ENCODE measurements at regions not wholly inside any gene's neighbourhood (a gene's known extent, or its start where the extent isn't known, plus 50 kb on each side); places are given as distances from the start of the nearest gene placed in this dataset.

DNA sequence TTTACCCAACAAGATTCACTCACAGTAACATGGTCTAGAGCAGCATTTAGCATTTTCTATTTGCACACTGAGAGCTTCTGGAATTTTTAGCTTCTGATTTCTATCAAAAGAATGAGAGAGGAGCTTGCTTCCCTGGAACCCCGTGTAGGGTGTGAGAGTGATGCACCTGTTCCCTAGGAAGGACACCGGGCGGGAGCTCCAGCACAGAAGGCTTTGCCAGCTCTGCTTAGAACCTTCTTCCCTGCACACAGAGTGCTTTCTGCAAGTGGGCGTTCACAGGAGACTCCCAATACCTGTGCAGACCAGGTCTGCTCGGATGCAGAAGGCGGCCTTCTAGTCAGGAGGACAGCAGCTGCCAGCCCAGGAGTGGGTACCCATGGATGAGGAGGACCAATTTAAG lies 217.3 kb downstream of the TBXT start:
- no peaks in the 10 kb centered on the region for H3K9me3 ChIP-seq (ENCODE audit: control insufficient read depth, insufficient read depth, low read depth, low read length)
- no peak overlapping the region for H3K4me3 ChIP-seq (ENCODE audit: low read depth in 2 of 2, low read length in 2 of 2)
- DNase-seq (ENCODE audit: low read depth, low spot score) (no peak), ATAC-seq (no peak)
- H3K27me3 ChIP-seq (ENCODE audit: control insufficient read depth, insufficient read depth, low read length) = peaks cover 4% of the 10 kb centered on the region; the same call in 1 of the 2 replicates
- TF ChIP-seq, protein P1, sequence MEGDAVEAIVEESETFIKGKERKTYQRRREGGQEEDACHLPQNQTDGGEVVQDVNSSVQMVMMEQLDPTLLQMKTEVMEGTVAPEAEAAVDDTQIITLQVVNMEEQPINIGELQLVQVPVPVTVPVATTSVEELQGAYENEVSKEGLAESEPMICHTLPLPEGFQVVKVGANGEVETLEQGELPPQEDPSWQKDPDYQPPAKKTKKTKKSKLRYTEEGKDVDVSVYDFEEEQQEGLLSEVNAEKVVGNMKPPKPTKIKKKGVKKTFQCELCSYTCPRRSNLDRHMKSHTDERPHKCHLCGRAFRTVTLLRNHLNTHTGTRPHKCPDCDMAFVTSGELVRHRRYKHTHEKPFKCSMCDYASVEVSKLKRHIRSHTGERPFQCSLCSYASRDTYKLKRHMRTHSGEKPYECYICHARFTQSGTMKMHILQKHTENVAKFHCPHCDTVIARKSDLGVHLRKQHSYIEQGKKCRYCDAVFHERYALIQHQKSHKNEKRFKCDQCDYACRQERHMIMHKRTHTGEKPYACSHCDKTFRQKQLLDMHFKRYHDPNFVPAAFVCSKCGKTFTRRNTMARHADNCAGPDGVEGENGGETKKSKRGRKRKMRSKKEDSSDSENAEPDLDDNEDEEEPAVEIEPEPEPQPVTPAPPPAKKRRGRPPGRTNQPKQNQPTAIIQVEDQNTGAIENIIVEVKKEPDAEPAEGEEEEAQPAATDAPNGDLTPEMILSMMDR (IDR thresholded peaks at IDR 0.05) = no peak
- TF ChIP-seq, protein P2, sequence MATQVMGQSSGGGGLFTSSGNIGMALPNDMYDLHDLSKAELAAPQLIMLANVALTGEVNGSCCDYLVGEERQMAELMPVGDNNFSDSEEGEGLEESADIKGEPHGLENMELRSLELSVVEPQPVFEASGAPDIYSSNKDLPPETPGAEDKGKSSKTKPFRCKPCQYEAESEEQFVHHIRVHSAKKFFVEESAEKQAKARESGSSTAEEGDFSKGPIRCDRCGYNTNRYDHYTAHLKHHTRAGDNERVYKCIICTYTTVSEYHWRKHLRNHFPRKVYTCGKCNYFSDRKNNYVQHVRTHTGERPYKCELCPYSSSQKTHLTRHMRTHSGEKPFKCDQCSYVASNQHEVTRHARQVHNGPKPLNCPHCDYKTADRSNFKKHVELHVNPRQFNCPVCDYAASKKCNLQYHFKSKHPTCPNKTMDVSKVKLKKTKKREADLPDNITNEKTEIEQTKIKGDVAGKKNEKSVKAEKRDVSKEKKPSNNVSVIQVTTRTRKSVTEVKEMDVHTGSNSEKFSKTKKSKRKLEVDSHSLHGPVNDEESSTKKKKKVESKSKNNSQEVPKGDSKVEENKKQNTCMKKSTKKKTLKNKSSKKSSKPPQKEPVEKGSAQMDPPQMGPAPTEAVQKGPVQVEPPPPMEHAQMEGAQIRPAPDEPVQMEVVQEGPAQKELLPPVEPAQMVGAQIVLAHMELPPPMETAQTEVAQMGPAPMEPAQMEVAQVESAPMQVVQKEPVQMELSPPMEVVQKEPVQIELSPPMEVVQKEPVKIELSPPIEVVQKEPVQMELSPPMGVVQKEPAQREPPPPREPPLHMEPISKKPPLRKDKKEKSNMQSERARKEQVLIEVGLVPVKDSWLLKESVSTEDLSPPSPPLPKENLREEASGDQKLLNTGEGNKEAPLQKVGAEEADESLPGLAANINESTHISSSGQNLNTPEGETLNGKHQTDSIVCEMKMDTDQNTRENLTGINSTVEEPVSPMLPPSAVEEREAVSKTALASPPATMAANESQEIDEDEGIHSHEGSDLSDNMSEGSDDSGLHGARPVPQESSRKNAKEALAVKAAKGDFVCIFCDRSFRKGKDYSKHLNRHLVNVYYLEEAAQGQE (IDR thresholded peaks at IDR 0.05; ENCODE audit: insufficient read depth in 1 of 2, low read depth in 2 of 2, low read length in 1 of 2) = no peak
- TF ChIP-seq TCF7L2 (IDR thresholded peaks at IDR 0.05; ENCODE audit: low read depth, low read length) = no peak
- no peak for TF ChIP-seq SIN3A (IDR thresholded peaks at IDR 0.05; ENCODE audit: borderline replicate concordance, insufficient read depth, low read depth, low read length)
- no peak for TF ChIP-seq POLR2AphosphoS5 (IDR thresholded peaks at IDR 0.05; ENCODE audit: low read depth, low read length)
- intact Hi-C loops (cut with micrococcal nuclease; ENCODE audit: unreplicated experiment) (no loop called here), in situ Hi-C loops (cut with HindIII; ENCODE audit: low pct_unique_long_range_greater_than_20kb, low sequenced_read_pairs) (no loop called here)
- no peak overlapping the region for H3K27ac ChIP-seq (ENCODE audit: low read length)
- ChIA-PET CTCF (no interaction called here), POLR2A (no interaction called here)
- H3K36me3 ChIP-seq (ENCODE audit: control insufficient read depth, insufficient read depth, low read length) = no peaks in the 10 kb centered on the region
- H3K4me1 ChIP-seq (ENCODE audit: control insufficient read depth, insufficient read depth, low read length) = no peaks in the 10 kb centered on the region
- no TSS peak for BruUV-seq (replicated peaks)

DNA sequence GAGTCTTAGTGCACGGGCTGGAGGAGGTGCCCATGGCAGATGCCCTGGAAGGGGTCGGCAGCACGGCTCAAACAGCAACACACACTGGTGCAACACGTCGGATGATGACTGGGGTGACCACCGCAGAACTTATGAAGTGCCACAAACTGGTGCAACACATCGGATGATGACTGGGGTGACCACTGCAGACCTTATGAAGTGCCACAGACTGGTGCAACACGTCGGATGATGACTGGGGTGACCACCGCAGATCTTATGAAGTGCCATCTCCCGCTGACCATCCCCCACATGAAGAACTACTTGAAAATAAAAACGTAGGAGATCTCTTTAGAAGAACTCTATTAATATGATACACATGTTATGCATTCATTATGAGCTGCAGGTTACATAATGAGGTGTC lies 218.3 kb downstream of the TBXT start:
- Histone ChIP-seq H3K9me3 (ENCODE audit: control insufficient read depth, insufficient read depth, low read depth, low read length) (no peaks in the 10 kb centered on the region), H3K4me1 (ENCODE audit: control insufficient read depth, insufficient read depth, low read length) (no peaks in the 10 kb centered on the region), H3K4me3 (ENCODE audit: low read depth in 2 of 2, low read length in 2 of 2) (no peak overlapping the region), H3K36me3 (ENCODE audit: control insufficient read depth, insufficient read depth, low read length) (no peaks in the 10 kb centered on the region), H3K27me3 (ENCODE audit: control insufficient read depth, insufficient read depth, low read length) (peaks cover 4% of the 10 kb centered on the region; the same call in 1 of the 2 replicates), H3K27ac (ENCODE audit: low read length) (no peak overlapping the region)
- ChIA-PET POLR2A (no interaction called here), CTCF (no interaction called here)
- TF ChIP-seq POLR2AphosphoS5 (IDR thresholded peaks at IDR 0.05; ENCODE audit: low read depth, low read length) = no peak
- TF ChIP-seq SIN3A (IDR thresholded peaks at IDR 0.05; ENCODE audit: borderline replicate concordance, insufficient read depth, low read depth, low read length) = no peak
- no peak for TF ChIP-seq TCF7L2 (IDR thresholded peaks at IDR 0.05; ENCODE audit: low read depth, low read length)
- TF ChIP-seq, protein P2 (IDR thresholded peaks at IDR 0.05; ENCODE audit: insufficient read depth in 1 of 2, low read depth in 2 of 2, low read length in 1 of 2) = no peak
- TF ChIP-seq, protein P1 (IDR thresholded peaks at IDR 0.05) = no peak
- DNase-seq (ENCODE audit: low read depth, low spot score) (no peak), ATAC-seq (no peak)
- in situ Hi-C loops (cut with HindIII; ENCODE audit: low pct_unique_long_range_greater_than_20kb, low sequenced_read_pairs) (no loop called here), intact Hi-C loops (cut with micrococcal nuclease; ENCODE audit: unreplicated experiment) (no loop called here)
- BruUV-seq (replicated peaks) = no TSS peak

Measured in Panc1 (cell line).